Dendritic cell treated with granulocyte-macrophage colony-stimulating factor and Interleukin-4, amounts not matched to agents 40 ng/mL and 50 ng/mL, for 4 days (primary cell): ENCODE measurements at regions not wholly inside any gene's neighbourhood (a gene's known extent, or its start where the extent isn't known, plus 50 kb on each side); places are given as distances from the start of the nearest gene placed in this dataset.

Source experiments
- H3K27ac Mint-ChIP-seq: one replicate; pipeline ENCODE4 v1.8.0; 2022; ENCODE audit warnings: mild to moderate bottlenecking, mixed read lengths
- H3K27me3 Mint-ChIP-seq: one replicate; pipeline ENCODE4 v1.8.0; 2022; ENCODE audit warnings: mild to moderate bottlenecking, mixed read lengths
- H3K36me3 Mint-ChIP-seq: one replicate; pipeline ENCODE4 v1.8.0; 2022; ENCODE audit warnings: low read depth, mixed read lengths
- H3K4me1 Mint-ChIP-seq: one replicate; pipeline ENCODE4 v1.8.0; 2022; ENCODE audit warnings: low read depth, mixed read lengths
- H3K4me3 Mint-ChIP-seq: one replicate; pipeline ENCODE4 v1.8.0; 2022; ENCODE audit warnings: mild to moderate bottlenecking, moderate library complexity, mixed read lengths
- H3K9me3 Mint-ChIP-seq: one replicate; pipeline ENCODE4 v1.8.0; 2022; ENCODE audit warnings: mixed read lengths
- intact Hi-C: fragments of 100-400 bp; cut with micrococcal nuclease; formaldehyde crosslinking; loops from one replicate; pipeline ENCODE4 v1.15.0; 2022

- Mint-ChIP-seq H3K9me3 (no peaks in the 10 kb centered on the region), H3K4me3 (no peak overlapping the region), H3K4me1 (no peaks in the 10 kb centered on the region), H3K27ac (no peak overlapping the region), H3K27me3 (no peaks in the 10 kb centered on the region), H3K36me3 (no peaks in the 10 kb centered on the region)
- intact Hi-C loops, result no loop called here
Observed at GRCh38 chr6:92380803-92381601, 1038.4 kb downstream of the EPHA7 start.

- H3K4me3 Mint-ChIP-seq, result no peak overlapping the region
- intact Hi-C loops, result no loop called here
- no peaks in the 10 kb centered on the region for H3K27me3 Mint-ChIP-seq
- no peaks in the 10 kb centered on the region for H3K9me3 Mint-ChIP-seq
- no peaks in the 10 kb centered on the region for H3K4me1 Mint-ChIP-seq
- H3K27ac Mint-ChIP-seq, result no peak overlapping the region
- H3K36me3 Mint-ChIP-seq, result no peaks in the 10 kb centered on the region
Observed at GRCh38 chr6:92377137-92377536, 1042.2 kb downstream of the EPHA7 start.

GRCh38 chr6:92376691-92377090, 1042.7 kb downstream of the EPHA7 start:
- H3K27ac Mint-ChIP-seq, result no peak overlapping the region
- no peaks in the 10 kb centered on the region for H3K9me3 Mint-ChIP-seq
- H3K4me1 Mint-ChIP-seq, result no peaks in the 10 kb centered on the region
- H3K4me3 Mint-ChIP-seq, result no peak overlapping the region
- H3K27me3 Mint-ChIP-seq, result no peaks in the 10 kb centered on the region
- H3K36me3 Mint-ChIP-seq, result no peaks in the 10 kb centered on the region
- intact Hi-C loops, result no loop called here

GRCh38 chr6:92371211-92372208, 1047.8 kb downstream of the EPHA7 start:
- H3K9me3 Mint-ChIP-seq, result no peaks in the 10 kb centered on the region
- H3K4me3 Mint-ChIP-seq, result no peak overlapping the region
- intact Hi-C loops, result no loop called here
- no peaks in the 10 kb centered on the region for H3K4me1 Mint-ChIP-seq
- no peak overlapping the region for H3K27ac Mint-ChIP-seq
- no peaks in the 10 kb centered on the region for H3K27me3 Mint-ChIP-seq
- H3K36me3 Mint-ChIP-seq, result no peaks in the 10 kb centered on the region

GRCh38 chr6:92369309-92369708, 1050.0 kb downstream of the EPHA7 start:
- Mint-ChIP-seq H3K36me3 (no peaks in the 10 kb centered on the region), H3K9me3 (no peaks in the 10 kb centered on the region)
- intact Hi-C loops, result no loop called here

GRCh38 chr6:92364948-92365541, 1054.3 kb downstream of the EPHA7 start:
- no peak overlapping the region for H3K4me3 Mint-ChIP-seq
- H3K36me3 Mint-ChIP-seq, result no peaks in the 10 kb centered on the region
- no peak overlapping the region for H3K27ac Mint-ChIP-seq
- H3K27me3 Mint-ChIP-seq, result no peaks in the 10 kb centered on the region
- no peaks in the 10 kb centered on the region for H3K4me1 Mint-ChIP-seq
- intact Hi-C loops, result no loop called here
- no peaks in the 10 kb centered on the region for H3K9me3 Mint-ChIP-seq

More at GRCh38 chr6:92369309-92369708, 1050.0 kb downstream of the EPHA7 start:
- H3K4me3 Mint-ChIP-seq, result no peak overlapping the region
- no peak overlapping the region for H3K27ac Mint-ChIP-seq
- H3K27me3 Mint-ChIP-seq, result no peaks in the 10 kb centered on the region
- H3K4me1 Mint-ChIP-seq, result no peaks in the 10 kb centered on the region

GRCh38 chr6:92363111-92363510, 1056.2 kb downstream of the EPHA7 start:
- H3K36me3 Mint-ChIP-seq, result no peaks in the 10 kb centered on the region
- intact Hi-C loops, result no loop called here

GRCh38 chr6:92362404-92362803, 1057.0 kb downstream of the EPHA7 start:
- no peaks in the 10 kb centered on the region for H3K27me3 Mint-ChIP-seq
- no peaks in the 10 kb centered on the region for H3K4me1 Mint-ChIP-seq
- H3K4me3 Mint-ChIP-seq, result no peak overlapping the region
- H3K9me3 Mint-ChIP-seq, result no peaks in the 10 kb centered on the region
- H3K36me3 Mint-ChIP-seq, result no peaks in the 10 kb centered on the region
- intact Hi-C loops, result no loop called here
- H3K27ac Mint-ChIP-seq, result no peak overlapping the region

More at GRCh38 chr6:92363111-92363510, 1056.2 kb downstream of the EPHA7 start:
- no peak overlapping the region for H3K4me3 Mint-ChIP-seq
- H3K27me3 Mint-ChIP-seq, result no peaks in the 10 kb centered on the region
- H3K9me3 Mint-ChIP-seq, result no peaks in the 10 kb centered on the region
- H3K27ac Mint-ChIP-seq, result no peak overlapping the region
- no peaks in the 10 kb centered on the region for H3K4me1 Mint-ChIP-seq

GRCh38 chr6:92361990-92362389, 1057.4 kb downstream of the EPHA7 start:
- no peaks in the 10 kb centered on the region for H3K36me3 Mint-ChIP-seq
- intact Hi-C loops, result no loop called here
- no peaks in the 10 kb centered on the region for H3K9me3 Mint-ChIP-seq
- no peak overlapping the region for H3K27ac Mint-ChIP-seq
- H3K4me3 Mint-ChIP-seq, result no peak overlapping the region
- no peaks in the 10 kb centered on the region for H3K27me3 Mint-ChIP-seq
- no peaks in the 10 kb centered on the region for H3K4me1 Mint-ChIP-seq

GRCh38 chr6:92354270-92354829, 1065.0 kb downstream of the EPHA7 start:
- no peak overlapping the region for H3K27ac Mint-ChIP-seq

GRCh38 chr6:92352130-92352529, 1067.2 kb downstream of the EPHA7 start:
- Mint-ChIP-seq H3K27ac (no peak overlapping the region), H3K4me1 (no peaks in the 10 kb centered on the region), H3K27me3 (no peaks in the 10 kb centered on the region), H3K9me3 (no peaks in the 10 kb centered on the region), H3K36me3 (no peaks in the 10 kb centered on the region), H3K4me3 (no peak overlapping the region)
- intact Hi-C loops, result no loop called here

More at GRCh38 chr6:92354270-92354829, 1065.0 kb downstream of the EPHA7 start:
- intact Hi-C loops, result no loop called here
- Mint-ChIP-seq H3K9me3 (no peaks in the 10 kb centered on the region), H3K4me3 (no peak overlapping the region), H3K4me1 (no peaks in the 10 kb centered on the region), H3K36me3 (no peaks in the 10 kb centered on the region), H3K27me3 (no peaks in the 10 kb centered on the region)

- Mint-ChIP-seq H3K9me3 (no peaks in the 10 kb centered on the region), H3K4me1 (no peaks in the 10 kb centered on the region), H3K27ac (no peak overlapping the region), H3K4me3 (no peak overlapping the region), H3K27me3 (no peaks in the 10 kb centered on the region), H3K36me3 (no peaks in the 10 kb centered on the region)
- intact Hi-C loops, result no loop called here
Observed at GRCh38 chr6:92341201-92341600, 1078.2 kb downstream of the EPHA7 start.

GRCh38 chr6:92339936-92340640, 1079.3 kb downstream of the EPHA7 start:
- Mint-ChIP-seq H3K36me3 (no peaks in the 10 kb centered on the region), H3K27ac (no peak overlapping the region), H3K27me3 (no peaks in the 10 kb centered on the region), H3K4me1 (no peaks in the 10 kb centered on the region), H3K4me3 (no peak overlapping the region), H3K9me3 (no peaks in the 10 kb centered on the region)
- intact Hi-C loops, result no loop called here
